ENCODE measurements at regions not wholly inside any gene's neighbourhood (a gene's known extent, or its start where the extent isn't known, plus 50 kb on each side); places are given as distances from the start of the nearest gene placed in this dataset.

- no CpG with 5 or more reads among the region's 5 CpGs for WGBS (ENCODE audit: insufficient coverage)
- Histone ChIP-seq H3K9ac (ENCODE audit: insufficient read depth, low read length, poor library complexity, severe bottlenecking) (no peak overlapping the region), H4K20me1 (ENCODE audit: insufficient read depth, low read length) (no peaks in the 10 kb centered on the region), H3K27me3 (ENCODE audit: control insufficient read depth in 2 of 2, insufficient read depth in 2 of 2, low read length in 2 of 2) (no peaks in the 10 kb centered on the region), H3K27ac (ENCODE audit: low read depth in 1 of 2, low read length in 2 of 2) (no peak overlapping the region), H3K4me3 (replicated peaks in 1 of 3; ENCODE audit: low read depth in 2 of 3, low read length in 3 of 3) (no peak overlapping the region), H3K36me3 (replicated peaks in 1 of 2; ENCODE audit: control insufficient read depth in 1 of 2, insufficient read depth in 2 of 2, low read length in 2 of 2) (no peaks in the 10 kb centered on the region), H3K79me2 (ENCODE audit: insufficient read depth, low read length) (no peaks in the 10 kb centered on the region), H2AFZ (ENCODE audit: insufficient read depth, low read depth, low read length, poor library complexity, severe bottlenecking) (no peak overlapping the region), H3K4me2 (replicated peaks; ENCODE audit: extremely low read depth, low read length, poor library complexity, severe bottlenecking) (no peak overlapping the region), H3K4me1 (ENCODE audit: control insufficient read depth in 1 of 2, insufficient read depth in 2 of 2, low read length in 2 of 2) (no peaks in the 10 kb centered on the region), H3K9me3 (replicated peaks in 1 of 2; ENCODE audit: control insufficient read depth in 1 of 2, insufficient read depth in 1 of 2, low read length in 2 of 2) (no peaks in the 10 kb centered on the region)
- H3K27me3 Mint-ChIP-seq (ENCODE audit: low read depth in 3 of 3): no peaks in the 10 kb centered on the region
- intact Hi-C loops (cut with micrococcal nuclease): no loop called here
- no peak for DNase-seq
- no peak overlapping the region for H3K27ac Mint-ChIP-seq
- no peak overlapping the region for H3K4me3 Mint-ChIP-seq
- H3K4me1 Mint-ChIP-seq: no peaks in the 10 kb centered on the region
- H3K36me3 Mint-ChIP-seq: no peaks in the 10 kb centered on the region
- no peak for TF ChIP-seq CTCF (IDR thresholded peaks at IDR 0.05)
- H3K9me3 Mint-ChIP-seq: peaks cover 0 to 8% (median 0%) of the 10 kb centered on the region in 7 donors
These were observed 134.7 kb downstream of the POLR1F start for GRCh38 chr7:19574131-19574530.

- Histone ChIP-seq H3K9me3 (replicated peaks in 1 of 2; ENCODE audit: control insufficient read depth in 1 of 2, insufficient read depth in 1 of 2, low read length in 2 of 2) (peaks cover 0 to 4% of the 10 kb centered on the region in 2 donors), H3K36me3 (replicated peaks in 1 of 2; ENCODE audit: control insufficient read depth in 1 of 2, insufficient read depth in 2 of 2, low read length in 2 of 2) (no peaks in the 10 kb centered on the region), H3K4me2 (replicated peaks; ENCODE audit: extremely low read depth, low read length, poor library complexity, severe bottlenecking) (no peak overlapping the region), H3K4me1 (ENCODE audit: control insufficient read depth in 1 of 2, insufficient read depth in 2 of 2, low read length in 2 of 2) (no peaks in the 10 kb centered on the region), H4K20me1 (ENCODE audit: insufficient read depth, low read length) (no peaks in the 10 kb centered on the region), H3K27ac (ENCODE audit: low read depth in 1 of 2, low read length in 2 of 2) (no peak overlapping the region), H2AFZ (ENCODE audit: insufficient read depth, low read depth, low read length, poor library complexity, severe bottlenecking) (no peak overlapping the region), H3K79me2 (ENCODE audit: insufficient read depth, low read length) (no peaks in the 10 kb centered on the region), H3K27me3 (ENCODE audit: control insufficient read depth in 2 of 2, insufficient read depth in 2 of 2, low read length in 2 of 2) (no peaks in the 10 kb centered on the region), H3K9ac (ENCODE audit: insufficient read depth, low read length, poor library complexity, severe bottlenecking) (no peak overlapping the region), H3K4me3 (replicated peaks in 1 of 3; ENCODE audit: low read depth in 2 of 3, low read length in 3 of 3) (no peak overlapping the region)
- Mint-ChIP-seq H3K9me3 (peaks cover 0 to 8% (median 0%) of the 10 kb centered on the region in 7 donors), H3K27me3 (ENCODE audit: low read depth in 3 of 3) (no peaks in the 10 kb centered on the region), H3K27ac (no peak overlapping the region), H3K36me3 (no peaks in the 10 kb centered on the region), H3K4me1 (no peaks in the 10 kb centered on the region), H3K4me3 (no peak overlapping the region)
- no peak for DNase-seq
- intact Hi-C loops (cut with micrococcal nuclease): no loop called here
- 90% methylated on average over 2 of the region's 4 CpGs for WGBS (ENCODE audit: insufficient coverage)
- no peak for TF ChIP-seq CTCF (IDR thresholded peaks at IDR 0.05)
These were observed 136.3 kb downstream of the POLR1F start for GRCh38 chr7:19572566-19572965.

All from CD14-positive monocyte (primary cell).